HEK293T (cell line): ENCODE measurements at regions not wholly inside any gene's neighbourhood (a gene's known extent, or its start where the extent isn't known, plus 50 kb on each side); places are given as distances from the start of the nearest gene placed in this dataset.

Source experiments
- BHLHE40 ChIP-seq: fragments of 450-650 bp; IDR thresholded peaks from 2 replicates; pipeline ENCODE4 v1.6.1; 2016; ENCODE audit warnings: mild to moderate bottlenecking, moderate library complexity, borderline replicate concordance
- FOXA1 ChIP-seq: fragments of 450-650 bp; IDR thresholded peaks from 2 replicates; pipeline ENCODE4 v1.6.1; 2016; ENCODE audit warnings: mild to moderate bottlenecking
- HDGF ChIP-seq: fragments of 450-650 bp; IDR thresholded peaks from 2 replicates; pipeline ENCODE4 v1.6.1; 2017; ENCODE audit warnings: antibody characterized with exemption, borderline replicate concordance
- SP1 ChIP-seq: fragments of 450-650 bp; IDR thresholded peaks from 2 replicates; pipeline ENCODE4 v1.6.1; 2017
- TARDBP ChIP-seq: fragments of 450-650 bp; IDR thresholded peaks from 2 replicates; pipeline ENCODE4 v1.6.1; 2016

GRCh38 chr16:85236818-85237150 is 124.5 kb upstream of the CIBAR2 start:
- no peak for TF ChIP-seq SP1
- no peak for TF ChIP-seq TARDBP
- no peak for TF ChIP-seq HDGF
- TF ChIP-seq BHLHE40, result no peak
- TF ChIP-seq FOXA1, result no peak
